ENCODE measurements at regions not wholly inside any gene's neighbourhood (a gene's known extent, or its start where the extent isn't known, plus 50 kb on each side); places are given as distances from the start of the nearest gene placed in this dataset.

DNA sequence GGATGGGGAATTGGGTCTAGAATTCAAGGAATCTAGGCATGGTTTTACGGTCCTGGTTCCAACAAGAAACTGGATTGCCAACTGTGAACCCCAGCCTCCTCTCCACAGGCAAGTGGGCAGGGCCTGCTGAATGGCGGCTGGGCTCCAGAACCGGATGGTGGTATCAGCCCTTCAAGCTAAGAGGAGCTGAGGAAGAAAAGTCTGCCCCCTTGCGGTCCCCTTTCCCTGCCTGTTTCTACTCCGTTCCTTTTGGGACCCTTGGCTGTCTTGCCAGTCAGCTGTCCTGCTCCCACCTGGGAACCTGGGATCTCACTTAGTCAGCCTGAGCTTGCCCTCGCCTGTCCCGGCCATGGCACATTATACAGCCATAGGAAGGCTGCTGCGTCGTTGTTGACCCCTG, 234.4 kb upstream of the DAPK1 start:
- TF ChIP-seq, protein P1, sequence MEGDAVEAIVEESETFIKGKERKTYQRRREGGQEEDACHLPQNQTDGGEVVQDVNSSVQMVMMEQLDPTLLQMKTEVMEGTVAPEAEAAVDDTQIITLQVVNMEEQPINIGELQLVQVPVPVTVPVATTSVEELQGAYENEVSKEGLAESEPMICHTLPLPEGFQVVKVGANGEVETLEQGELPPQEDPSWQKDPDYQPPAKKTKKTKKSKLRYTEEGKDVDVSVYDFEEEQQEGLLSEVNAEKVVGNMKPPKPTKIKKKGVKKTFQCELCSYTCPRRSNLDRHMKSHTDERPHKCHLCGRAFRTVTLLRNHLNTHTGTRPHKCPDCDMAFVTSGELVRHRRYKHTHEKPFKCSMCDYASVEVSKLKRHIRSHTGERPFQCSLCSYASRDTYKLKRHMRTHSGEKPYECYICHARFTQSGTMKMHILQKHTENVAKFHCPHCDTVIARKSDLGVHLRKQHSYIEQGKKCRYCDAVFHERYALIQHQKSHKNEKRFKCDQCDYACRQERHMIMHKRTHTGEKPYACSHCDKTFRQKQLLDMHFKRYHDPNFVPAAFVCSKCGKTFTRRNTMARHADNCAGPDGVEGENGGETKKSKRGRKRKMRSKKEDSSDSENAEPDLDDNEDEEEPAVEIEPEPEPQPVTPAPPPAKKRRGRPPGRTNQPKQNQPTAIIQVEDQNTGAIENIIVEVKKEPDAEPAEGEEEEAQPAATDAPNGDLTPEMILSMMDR (IDR thresholded peaks at IDR 0.05; ENCODE audit: extremely low read depth in 1 of 2, insufficient read depth in 1 of 2, low read depth in 1 of 2, low read length in 2 of 2) = no peak
- TF ChIP-seq POLR2A (IDR thresholded peaks at IDR 0.05; ENCODE audit: low read depth, low read length) = no peak
- no peak for TF ChIP-seq JUN (IDR thresholded peaks at IDR 0.05; ENCODE audit: borderline replicate concordance, insufficient read depth, insufficient read length, low read depth)
- TF ChIP-seq, protein P2, sequence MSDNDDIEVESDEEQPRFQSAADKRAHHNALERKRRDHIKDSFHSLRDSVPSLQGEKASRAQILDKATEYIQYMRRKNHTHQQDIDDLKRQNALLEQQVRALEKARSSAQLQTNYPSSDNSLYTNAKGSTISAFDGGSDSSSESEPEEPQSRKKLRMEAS (IDR thresholded peaks at IDR 0.05; ENCODE audit: insufficient read depth, insufficient read length) = no peak
- no peak for TF ChIP-seq EZH2 (IDR thresholded peaks at IDR 0.05; ENCODE audit: borderline replicate concordance, low read depth, low read length, severe bottlenecking)
- no peak for TF ChIP-seq MYC (IDR thresholded peaks at IDR 0.05; ENCODE audit: low read depth, low read length)
- no peak for TF ChIP-seq GATA2 (IDR thresholded peaks at IDR 0.05; ENCODE audit: insufficient read depth, insufficient read length, low read depth, low read length)
- no peak for TF ChIP-seq POLR2AphosphoS5 (IDR thresholded peaks at IDR 0.05; ENCODE audit: insufficient read depth, low read depth, low read length)

Data from endothelial cell of umbilical vein (primary cell).